ENCODE measurements at regions not wholly inside any gene's neighbourhood (a gene's known extent, or its start where the extent isn't known, plus 50 kb on each side); places are given as distances from the start of the nearest gene placed in this dataset.

- TF ChIP-seq POLR2A (IDR thresholded peaks at IDR 0.05; ENCODE audit: extremely low read depth, insufficient read length) (no peak), CTCF (IDR thresholded peaks at IDR 0.05; ENCODE audit: low read depth, low read length) (no peak), MYC (IDR thresholded peaks at IDR 0.05; ENCODE audit: low read depth, low read length) (no peak)
- TF ChIP-seq, protein P1, sequence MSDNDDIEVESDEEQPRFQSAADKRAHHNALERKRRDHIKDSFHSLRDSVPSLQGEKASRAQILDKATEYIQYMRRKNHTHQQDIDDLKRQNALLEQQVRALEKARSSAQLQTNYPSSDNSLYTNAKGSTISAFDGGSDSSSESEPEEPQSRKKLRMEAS (IDR thresholded peaks at IDR 0.05; ENCODE audit: low read depth, low read length): no peak
These were observed 226.6 kb downstream of the CDH19 start for GRCh38 chr18:66377291-66377690.

Measured in NB4 (cell line).